Esophagus squamous epithelium (tissue), 5 donors: ENCODE measurements at regions not wholly inside any gene's neighbourhood (a gene's known extent, or its start where the extent isn't known, plus 50 kb on each side); places are given as distances from the start of the nearest gene placed in this dataset.

Experiments used
- DNase-seq: peaks from one replicate; lab custom pipeline; 2025; lab: John Stamatoyannopoulos, UW
- H3K27ac ChIP-seq, 4 donors: fragments of 200-600 bp; sonication (generic); one replicate each; pipeline ENCODE4 v1.5.1; 2016 to 2019; ENCODE audit warnings: mild to moderate bottlenecking in 1 of 4
- H3K27me3 ChIP-seq, 4 donors: fragments of 200-600 bp; sonication (generic); 1 replicate in 3 of 4; 2 replicates in 1 of 4; pipeline versions ENCODE4 v1.5.1 to v1.6.0; 2017 to 2021; ENCODE audit warnings: antibody characterized with exemption in 1 of 4
- H3K36me3 ChIP-seq, 3 donors: fragments of 200-600 bp; sonication (generic); one replicate each; pipeline ENCODE4 v1.5.1; 2016 to 2019
- H3K4me1 ChIP-seq, 3 donors: fragments of 200-600 bp; sonication (generic); one replicate each; pipeline ENCODE4 v1.5.1; 2017 to 2019
- H3K4me3 ChIP-seq, 4 donors: fragments of 200-600 bp; sonication (generic); 1 replicate in 3 of 4; 2 replicates in 1 of 4; pipeline ENCODE4 v1.5.1; 2016 to 2019; ENCODE audit warnings: mild to moderate bottlenecking in 2 of 4, moderate library complexity in 1 of 4
- H3K9me3 ChIP-seq, 3 donors: fragments of 200-600 bp; sonication (generic); one replicate each; pipeline ENCODE4 v1.5.1; 2016 to 2019
- POLR2A ChIP-seq, 4 donors: fragments of 450-650 bp; IDR thresholded peaks; one replicate each; pipeline ENCODE4 v1.6.1; 2017; ENCODE audit warnings: antibody characterized with exemption in 4 of 4, mild to moderate bottlenecking in 4 of 4, moderate library complexity in 3 of 4
- WGBS, 2 donors: methylation state at CpG; one replicate each; pipeline ENCODE4 v1.1.5; 2018; 5-methylcytosine and 5-hydroxymethylcytosine counted together
- intact Hi-C: fragments of 100-400 bp; cut with DNase I; formaldehyde crosslinking; loops from one replicate; pipeline ENCODE4 v1.15.0; 2022
- TF ChIP-seq, protein P1 (sequence below), 6 experiments: fragments of 450-650 bp in 4 of 6; fragments of 200-600 bp in 2 of 6; sonication (generic) in 2 of 6; IDR thresholded peaks; one replicate each; pipeline ENCODE4 v1.5.1; 2016 to 2019; ENCODE audit warnings: antibody characterized with exemption in 6 of 6, mild to moderate bottlenecking in 4 of 6, moderate library complexity in 4 of 6
- donor health status: DM: yes; HTN: yes; CAD: no.

DNA sequence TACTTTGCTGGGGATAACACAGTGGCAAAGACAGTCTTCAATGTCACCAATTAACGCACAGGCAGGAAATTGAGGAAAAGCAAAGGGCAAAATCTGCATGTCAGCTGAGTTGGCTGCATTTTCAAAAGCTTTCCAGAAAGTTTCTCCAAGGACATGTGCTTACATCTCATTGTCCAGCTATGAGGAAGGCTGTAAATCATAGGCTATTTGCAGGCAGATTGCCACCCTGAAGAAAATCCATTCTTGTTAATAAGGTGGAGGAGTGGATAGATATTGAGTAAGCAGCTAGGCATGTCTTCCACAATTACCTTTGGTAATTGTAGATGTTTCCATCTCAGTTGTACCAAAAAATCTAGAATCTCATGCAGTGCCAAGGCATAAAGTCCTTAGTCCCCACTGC is 278.0 kb upstream of the NUDT12 start:
- Histone ChIP-seq H3K27me3 (no peaks in the 10 kb centered on the region), H3K4me3 (no peak overlapping the region), H3K27ac (no peak overlapping the region), H3K4me1 (no peaks in the 10 kb centered on the region), H3K9me3 (no peaks in the 10 kb centered on the region), H3K36me3 (no peaks in the 10 kb centered on the region)
- WGBS, 2 donors = 0 to 56% methylated on average over 1 of the region's 1 CpG
- intact Hi-C loops = no loop called here
- no peak for DNase-seq
- TF ChIP-seq, protein P1, sequence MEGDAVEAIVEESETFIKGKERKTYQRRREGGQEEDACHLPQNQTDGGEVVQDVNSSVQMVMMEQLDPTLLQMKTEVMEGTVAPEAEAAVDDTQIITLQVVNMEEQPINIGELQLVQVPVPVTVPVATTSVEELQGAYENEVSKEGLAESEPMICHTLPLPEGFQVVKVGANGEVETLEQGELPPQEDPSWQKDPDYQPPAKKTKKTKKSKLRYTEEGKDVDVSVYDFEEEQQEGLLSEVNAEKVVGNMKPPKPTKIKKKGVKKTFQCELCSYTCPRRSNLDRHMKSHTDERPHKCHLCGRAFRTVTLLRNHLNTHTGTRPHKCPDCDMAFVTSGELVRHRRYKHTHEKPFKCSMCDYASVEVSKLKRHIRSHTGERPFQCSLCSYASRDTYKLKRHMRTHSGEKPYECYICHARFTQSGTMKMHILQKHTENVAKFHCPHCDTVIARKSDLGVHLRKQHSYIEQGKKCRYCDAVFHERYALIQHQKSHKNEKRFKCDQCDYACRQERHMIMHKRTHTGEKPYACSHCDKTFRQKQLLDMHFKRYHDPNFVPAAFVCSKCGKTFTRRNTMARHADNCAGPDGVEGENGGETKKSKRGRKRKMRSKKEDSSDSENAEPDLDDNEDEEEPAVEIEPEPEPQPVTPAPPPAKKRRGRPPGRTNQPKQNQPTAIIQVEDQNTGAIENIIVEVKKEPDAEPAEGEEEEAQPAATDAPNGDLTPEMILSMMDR (IDR thresholded peaks at IDR 0.05) = no peak
- no peak for TF ChIP-seq POLR2A (IDR thresholded peaks at IDR 0.05)

DNA sequence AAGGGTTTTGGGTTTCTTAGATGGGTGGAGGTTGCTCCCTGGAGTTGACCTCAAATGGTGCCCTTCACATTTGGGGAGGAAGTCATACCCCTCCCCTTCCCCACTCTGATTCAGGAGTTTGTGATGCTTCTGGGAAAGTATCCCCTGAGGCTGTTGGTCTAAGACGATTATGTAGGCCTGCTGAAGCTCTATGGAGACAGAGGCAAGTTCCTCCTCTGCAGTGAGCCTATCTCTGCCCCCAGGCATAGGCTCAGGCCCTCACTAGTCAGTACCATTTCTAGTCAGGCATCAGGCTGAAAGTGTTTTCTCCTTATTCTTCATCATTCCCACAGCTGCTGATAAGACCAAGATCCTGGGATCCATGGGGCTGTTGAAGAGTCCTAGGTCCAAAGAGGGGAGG is 271.6 kb upstream of the NUDT12 start:
- H3K36me3 ChIP-seq = no peaks in the 10 kb centered on the region
- H3K4me3 ChIP-seq = no peak overlapping the region
- WGBS, 2 donors = 50 to 67% methylated on average over 1 of the region's 1 CpG
- intact Hi-C loops = no loop called here
- H3K9me3 ChIP-seq = no peaks in the 10 kb centered on the region
- TF ChIP-seq, protein P1 (IDR thresholded peaks at IDR 0.05) = no peak
- TF ChIP-seq POLR2A (IDR thresholded peaks at IDR 0.05) = no peak
- H3K27me3 ChIP-seq = no peaks in the 10 kb centered on the region
- H3K27ac ChIP-seq = no peak overlapping the region
- H3K4me1 ChIP-seq = no peaks in the 10 kb centered on the region
- DNase-seq = no peak

DNA sequence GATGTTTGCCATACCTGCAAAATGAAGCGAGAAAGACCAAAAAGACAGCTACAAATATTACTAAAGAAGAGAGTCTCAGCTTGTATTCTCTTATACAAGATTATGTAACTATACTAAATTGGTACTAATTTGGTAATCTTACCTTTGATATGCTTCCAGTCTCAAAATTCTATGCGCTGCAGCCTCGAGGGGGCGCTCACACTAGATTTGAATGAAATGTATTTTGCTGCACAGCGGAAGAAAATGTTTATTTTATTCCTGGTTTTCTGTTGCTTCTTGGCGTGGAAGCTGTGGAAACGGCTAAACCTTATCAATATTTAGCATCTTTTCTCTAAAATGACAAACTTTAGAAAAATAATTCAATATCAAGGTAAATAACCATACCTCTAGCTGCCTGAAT is 267.0 kb upstream of the NUDT12 start:
- no peaks in the 10 kb centered on the region for H3K27me3 ChIP-seq
- no peak overlapping the region for H3K4me3 ChIP-seq
- no peak for DNase-seq
- H3K27ac ChIP-seq = no peak overlapping the region
- intact Hi-C loops = no loop called here
- WGBS, 2 donors = 55 to 61% methylated on average over 7 of the region's 7 CpGs
- H3K36me3 ChIP-seq = no peaks in the 10 kb centered on the region
- TF ChIP-seq, protein P1 (IDR thresholded peaks at IDR 0.05) = no peak
- no peak for TF ChIP-seq POLR2A (IDR thresholded peaks at IDR 0.05)
- H3K4me1 ChIP-seq = no peaks in the 10 kb centered on the region
- H3K9me3 ChIP-seq = no peaks in the 10 kb centered on the region

DNA sequence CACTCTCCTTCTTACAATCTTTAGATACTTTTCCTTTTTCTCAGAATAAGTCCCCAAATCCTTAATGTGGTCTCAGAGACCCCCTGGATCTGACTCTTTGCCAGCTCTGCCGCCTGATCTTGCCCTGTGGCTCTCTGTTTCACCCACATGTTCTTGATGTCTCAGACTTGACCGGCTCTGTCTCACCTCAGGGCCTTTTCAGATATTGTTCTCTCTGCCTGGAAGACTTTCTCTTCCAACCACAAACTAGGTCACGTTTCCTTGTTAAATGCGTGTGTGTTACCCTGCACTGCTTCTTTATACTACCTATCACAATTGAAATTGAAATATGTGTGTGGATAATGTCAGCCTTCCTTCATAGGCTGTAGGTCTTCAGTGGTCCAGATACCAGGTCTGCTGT is 265.4 kb upstream of the NUDT12 start:
- H3K36me3 ChIP-seq = no peaks in the 10 kb centered on the region
- no peaks in the 10 kb centered on the region for H3K9me3 ChIP-seq
- DNase-seq = no peak
- H3K27ac ChIP-seq = no peak overlapping the region
- no peaks in the 10 kb centered on the region for H3K27me3 ChIP-seq
- TF ChIP-seq, protein P1 (IDR thresholded peaks at IDR 0.05) = no peak
- no peak for TF ChIP-seq POLR2A (IDR thresholded peaks at IDR 0.05)
- H3K4me3 ChIP-seq = no peak overlapping the region
- intact Hi-C loops = no loop called here
- 76 to 80% methylated on average over 4 of the region's 4 CpGs for WGBS, 2 donors
- H3K4me1 ChIP-seq = no peaks in the 10 kb centered on the region

DNA sequence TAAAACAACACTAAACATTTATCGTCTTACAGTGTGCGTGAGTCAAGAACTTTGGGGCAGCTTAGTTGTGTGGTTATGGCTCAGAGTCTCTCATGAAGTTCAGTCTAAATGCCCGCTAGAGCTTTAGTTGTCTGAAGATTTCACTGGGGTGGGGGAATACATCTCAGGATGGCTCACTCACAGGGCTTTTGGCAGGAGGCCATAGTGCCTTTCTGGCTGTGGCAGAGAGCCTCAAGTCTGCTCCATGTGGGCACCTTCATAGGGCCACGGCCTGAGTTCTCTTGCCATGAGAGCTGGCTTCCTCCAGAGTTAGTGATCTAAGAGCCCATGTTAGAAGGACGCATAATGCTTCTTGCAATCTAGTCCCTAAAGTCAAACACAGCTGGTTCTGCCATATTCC is 258.8 kb upstream of the NUDT12 start:
- 79 to 94% methylated on average over 4 to 5 of the region's 5 CpGs for WGBS, 2 donors
- H3K4me3 ChIP-seq = no peak overlapping the region
- H3K27me3 ChIP-seq = no peaks in the 10 kb centered on the region
- H3K27ac ChIP-seq = no peak overlapping the region
- H3K9me3 ChIP-seq = no peaks in the 10 kb centered on the region
- H3K4me1 ChIP-seq = no peaks in the 10 kb centered on the region
- intact Hi-C loops = no loop called here
- no peak for DNase-seq
- TF ChIP-seq POLR2A (IDR thresholded peaks at IDR 0.05) = no peak
- TF ChIP-seq, protein P1 (IDR thresholded peaks at IDR 0.05) = no peak
- H3K36me3 ChIP-seq = no peaks in the 10 kb centered on the region
